GM18511 (cell line): ENCODE measurements at regions not wholly inside any gene's neighbourhood (a gene's known extent, or its start where the extent isn't known, plus 50 kb on each side); places are given as distances from the start of the nearest gene placed in this dataset.

Experiments used
- ATAC-seq: cut with Tn5 transposase; IDR thresholded peaks from one replicate; pipeline ENCODE4 v1.9.1; 2021; ENCODE audit warnings: mild to moderate bottlenecking, moderate library complexity; ENCODE audit not compliant: unreplicated experiment

- ATAC-seq, result no peak
Observed at GRCh38 chr14:61193476-61193875, 87.7 kb downstream of the TMEM30B start.

- no peak for ATAC-seq
Observed at GRCh38 chr14:61192989-61193388, 88.1 kb downstream of the TMEM30B start.

GRCh38 chr14:61191733-61192132 lies 89.4 kb downstream of the TMEM30B start:
- ATAC-seq, result no peak

- no peak for ATAC-seq
Observed at GRCh38 chr14:61190341-61190740, 90.8 kb downstream of the TMEM30B start.

GRCh38 chr14:61188978-61189808 lies 91.9 kb downstream of the TMEM30B start:
- ATAC-seq, result peak; percentile 84

- ATAC-seq, result no peak
Observed at GRCh38 chr14:61188196-61188595, 92.9 kb downstream of the TMEM30B start.

- ATAC-seq, result no peak
Observed at GRCh38 chr14:61187196-61187905, 93.8 kb downstream of the TMEM30B start.

- ATAC-seq, result no peak
Observed at GRCh38 chr14:61186341-61187195, 94.6 kb downstream of the TMEM30B start.

GRCh38 chr14:61185534-61185933 lies 95.6 kb downstream of the TMEM30B start:
- ATAC-seq, result no peak

- ATAC-seq, result no peak
Observed at GRCh38 chr14:61184112-61184511, 97.0 kb downstream of the TMEM30B start.

GRCh38 chr14:61183196-61183885 lies 97.8 kb downstream of the TMEM30B start:
- ATAC-seq, result no peak

- ATAC-seq, result no peak
Observed at GRCh38 chr14:61179796-61180398, 101.2 kb downstream of the TMEM30B start.

GRCh38 chr14:61179061-61179690 lies 102.0 kb downstream of the TMEM30B start:
- ATAC-seq, result no peak

GRCh38 chr14:61178226-61179060 lies 102.7 kb downstream of the TMEM30B start:
- ATAC-seq, result no peak

- no peak for ATAC-seq
Observed at GRCh38 chr14:61177279-61178225, 103.6 kb downstream of the TMEM30B start.

GRCh38 chr14:61176686-61177085 lies 104.5 kb downstream of the TMEM30B start:
- no peak for ATAC-seq

- ATAC-seq, result no peak
Observed at GRCh38 chr14:61174987-61175386, 106.2 kb downstream of the TMEM30B start.

GRCh38 chr14:61174441-61174891 lies 106.7 kb downstream of the TMEM30B start:
- no peak for ATAC-seq
